ENCODE measurements at regions not wholly inside any gene's neighbourhood (a gene's known extent, or its start where the extent isn't known, plus 50 kb on each side); places are given as distances from the start of the nearest gene placed in this dataset.

GRCh38 chr1:114324662-114324965 lies 170.9 kb upstream of the SYT6 start:
- Histone ChIP-seq H3K36me3 (ENCODE audit: control insufficient read depth in 4 of 4, insufficient read depth in 4 of 4, low read length in 3 of 4) (no peaks in the 10 kb centered on the region), H3K9me3 (ENCODE audit: control extremely low read depth in 1 of 5, control insufficient read depth in 4 of 5, insufficient read depth in 2 of 5, low read depth in 1 of 5, low read length in 4 of 5) (peaks cover 0 to 15% (median 3%) of the 10 kb centered on the region in 5 experiments), H3K4me3 (ENCODE audit: control insufficient read depth in 1 of 7, extremely low read depth in 1 of 7, insufficient read depth in 4 of 7, low read depth in 2 of 7, low read length in 6 of 7) (no peak overlapping the region), H3K27ac (ENCODE audit: insufficient read depth in 1 of 2, low read depth in 1 of 2, low read length in 2 of 2, poor library complexity in 1 of 2, severe bottlenecking in 2 of 2) (no peak overlapping the region), H3K4me1 (ENCODE audit: control extremely low read depth in 1 of 4, control insufficient read depth in 4 of 4, insufficient read depth in 4 of 4, low read length in 3 of 4) (no peaks in the 10 kb centered on the region), H3K27me3 (replicated peaks in 2 of 5; ENCODE audit: control insufficient read depth in 4 of 5, insufficient read depth in 5 of 5, low read length in 4 of 5) (peaks cover 0 to 16% (median 0%) of the 10 kb centered on the region in 5 experiments)
- DNase-seq = no peak
- WGBS (ENCODE audit: insufficient coverage) = 100% methylated on average over 2 of the region's 5 CpGs
- ChIA-PET CTCF (no interaction called here), POLR2A (no interaction called here)

GRCh38 chr1:114323959-114324661 lies 170.4 kb upstream of the SYT6 start:
- peaks cover 0 to 11% (median 0%) of the 10 kb centered on the region in 5 experiments for H3K27me3 ChIP-seq (replicated peaks in 2 of 5; ENCODE audit: control insufficient read depth in 4 of 5, insufficient read depth in 5 of 5, low read length in 4 of 5)
- CTCF ChIA-PET = no interaction called here
- DNase-seq = no peak
- H3K36me3 ChIP-seq (ENCODE audit: control insufficient read depth in 4 of 4, insufficient read depth in 4 of 4, low read length in 3 of 4) = no peaks in the 10 kb centered on the region
- H3K4me3 ChIP-seq (ENCODE audit: control insufficient read depth in 1 of 7, extremely low read depth in 1 of 7, insufficient read depth in 4 of 7, low read depth in 2 of 7, low read length in 6 of 7) = no peak overlapping the region
- no peak overlapping the region for H3K27ac ChIP-seq (ENCODE audit: insufficient read depth in 1 of 2, low read depth in 1 of 2, low read length in 2 of 2, poor library complexity in 1 of 2, severe bottlenecking in 2 of 2)
- 92% methylated on average over 11 of the region's 15 CpGs for WGBS (ENCODE audit: insufficient coverage)
- no peaks in the 10 kb centered on the region for H3K4me1 ChIP-seq (ENCODE audit: control extremely low read depth in 1 of 4, control insufficient read depth in 4 of 4, insufficient read depth in 4 of 4, low read length in 3 of 4)
- peaks cover 0 to 15% (median 3%) of the 10 kb centered on the region in 5 experiments for H3K9me3 ChIP-seq (ENCODE audit: control extremely low read depth in 1 of 5, control insufficient read depth in 4 of 5, insufficient read depth in 2 of 5, low read depth in 1 of 5, low read length in 4 of 5)
- POLR2A ChIA-PET = no interaction called here

GRCh38 chr1:114322734-114323133 lies 169.1 kb upstream of the SYT6 start:
- POLR2A ChIA-PET = no interaction called here
- H3K9me3 ChIP-seq (ENCODE audit: control extremely low read depth in 1 of 5, control insufficient read depth in 4 of 5, insufficient read depth in 2 of 5, low read depth in 1 of 5, low read length in 4 of 5) = peaks cover 0 to 14% (median 3%) of the 10 kb centered on the region in 5 experiments
- no peaks in the 10 kb centered on the region for H3K4me1 ChIP-seq (ENCODE audit: control extremely low read depth in 1 of 4, control insufficient read depth in 4 of 4, insufficient read depth in 4 of 4, low read length in 3 of 4)
- no peak for DNase-seq
- CTCF ChIA-PET = no interaction called here
- no peak overlapping the region for H3K27ac ChIP-seq (ENCODE audit: insufficient read depth in 1 of 2, low read depth in 1 of 2, low read length in 2 of 2, poor library complexity in 1 of 2, severe bottlenecking in 2 of 2)
- no peak overlapping the region for H3K4me3 ChIP-seq (ENCODE audit: control insufficient read depth in 1 of 7, extremely low read depth in 1 of 7, insufficient read depth in 4 of 7, low read depth in 2 of 7, low read length in 6 of 7)
- WGBS (ENCODE audit: insufficient coverage) = 67% methylated on average over 1 of the region's 2 CpGs
- no peaks in the 10 kb centered on the region for H3K36me3 ChIP-seq (ENCODE audit: control insufficient read depth in 4 of 4, insufficient read depth in 4 of 4, low read length in 3 of 4)
- H3K27me3 ChIP-seq (replicated peaks in 2 of 5; ENCODE audit: control insufficient read depth in 4 of 5, insufficient read depth in 5 of 5, low read length in 4 of 5) = peaks cover 0 to 3% (median 0%) of the 10 kb centered on the region in 5 experiments

- no peak overlapping the region for H3K4me3 ChIP-seq (ENCODE audit: control insufficient read depth in 1 of 7, extremely low read depth in 1 of 7, insufficient read depth in 4 of 7, low read depth in 2 of 7, low read length in 6 of 7)
- ChIA-PET CTCF (no interaction called here), POLR2A (no interaction called here)
- no peaks in the 10 kb centered on the region for H3K4me1 ChIP-seq (ENCODE audit: control extremely low read depth in 1 of 4, control insufficient read depth in 4 of 4, insufficient read depth in 4 of 4, low read length in 3 of 4)
- H3K9me3 ChIP-seq (ENCODE audit: control extremely low read depth in 1 of 5, control insufficient read depth in 4 of 5, insufficient read depth in 2 of 5, low read depth in 1 of 5, low read length in 4 of 5) = peaks cover 0 to 10% (median 3%) of the 10 kb centered on the region in 5 experiments
- H3K27me3 ChIP-seq (replicated peaks in 2 of 5; ENCODE audit: control insufficient read depth in 4 of 5, insufficient read depth in 5 of 5, low read length in 4 of 5) = peaks cover 0 to 3% (median 0%) of the 10 kb centered on the region in 5 experiments
- WGBS (ENCODE audit: insufficient coverage) = 94% methylated on average over 3 of the region's 3 CpGs
- no peak overlapping the region for H3K27ac ChIP-seq (ENCODE audit: insufficient read depth in 1 of 2, low read depth in 1 of 2, low read length in 2 of 2, poor library complexity in 1 of 2, severe bottlenecking in 2 of 2)
- H3K36me3 ChIP-seq (ENCODE audit: control insufficient read depth in 4 of 4, insufficient read depth in 4 of 4, low read length in 3 of 4) = no peaks in the 10 kb centered on the region
- DNase-seq = no peak
Measured at GRCh38 chr1:114322207-114322606, 168.5 kb upstream of the SYT6 start.

- no peak overlapping the region for H3K4me3 ChIP-seq (ENCODE audit: control insufficient read depth in 1 of 7, extremely low read depth in 1 of 7, insufficient read depth in 4 of 7, low read depth in 2 of 7, low read length in 6 of 7)
- CTCF ChIA-PET = interaction anchor here (0.9 kb wide), 1 partner anchor 13 kb away, joined by 5 read pairs; no protein-coding TSS in a partner anchor
- POLR2A ChIA-PET = no interaction called here
- peaks cover 0 to 3% (median 0%) of the 10 kb centered on the region in 5 experiments for H3K27me3 ChIP-seq (replicated peaks in 2 of 5; ENCODE audit: control insufficient read depth in 4 of 5, insufficient read depth in 5 of 5, low read length in 4 of 5)
- no peak overlapping the region for H3K27ac ChIP-seq (ENCODE audit: insufficient read depth in 1 of 2, low read depth in 1 of 2, low read length in 2 of 2, poor library complexity in 1 of 2, severe bottlenecking in 2 of 2)
- no peaks in the 10 kb centered on the region for H3K4me1 ChIP-seq (ENCODE audit: control extremely low read depth in 1 of 4, control insufficient read depth in 4 of 4, insufficient read depth in 4 of 4, low read length in 3 of 4)
- no peaks in the 10 kb centered on the region for H3K9me3 ChIP-seq (ENCODE audit: control extremely low read depth in 1 of 5, control insufficient read depth in 4 of 5, insufficient read depth in 2 of 5, low read depth in 1 of 5, low read length in 4 of 5)
- no peak for DNase-seq
- H3K36me3 ChIP-seq (ENCODE audit: control insufficient read depth in 4 of 4, insufficient read depth in 4 of 4, low read length in 3 of 4) = no peaks in the 10 kb centered on the region
Measured at GRCh38 chr1:114320586-114320985, 166.9 kb upstream of the SYT6 start.

GRCh38 chr1:114319418-114319817 lies 165.7 kb upstream of the SYT6 start:
- ChIA-PET CTCF (interaction anchor here (0.6 to 0.9 kb wide), 2 partner anchors 14 to 141 kb away, joined by 3 to 5 read pairs; no protein-coding TSS in a partner anchor), POLR2A (no interaction called here)
- no peak for DNase-seq
- Histone ChIP-seq H3K4me1 (ENCODE audit: control extremely low read depth in 1 of 4, control insufficient read depth in 4 of 4, insufficient read depth in 4 of 4, low read length in 3 of 4) (no peaks in the 10 kb centered on the region), H3K36me3 (ENCODE audit: control insufficient read depth in 4 of 4, insufficient read depth in 4 of 4, low read length in 3 of 4) (no peaks in the 10 kb centered on the region), H3K4me3 (ENCODE audit: control insufficient read depth in 1 of 7, extremely low read depth in 1 of 7, insufficient read depth in 4 of 7, low read depth in 2 of 7, low read length in 6 of 7) (no peak overlapping the region), H3K9me3 (ENCODE audit: control extremely low read depth in 1 of 5, control insufficient read depth in 4 of 5, insufficient read depth in 2 of 5, low read depth in 1 of 5, low read length in 4 of 5) (no peaks in the 10 kb centered on the region), H3K27ac (ENCODE audit: insufficient read depth in 1 of 2, low read depth in 1 of 2, low read length in 2 of 2, poor library complexity in 1 of 2, severe bottlenecking in 2 of 2) (no peak overlapping the region), H3K27me3 (replicated peaks in 2 of 5; ENCODE audit: control insufficient read depth in 4 of 5, insufficient read depth in 5 of 5, low read length in 4 of 5) (peaks cover 0 to 3% (median 0%) of the 10 kb centered on the region in 5 experiments)
- WGBS (ENCODE audit: insufficient coverage) = 100% methylated on average over 2 of the region's 3 CpGs

GRCh38 chr1:114318961-114319360 lies 165.3 kb upstream of the SYT6 start:
- Histone ChIP-seq H3K27me3 (replicated peaks in 2 of 5; ENCODE audit: control insufficient read depth in 4 of 5, insufficient read depth in 5 of 5, low read length in 4 of 5) (peaks cover 0 to 3% (median 0%) of the 10 kb centered on the region in 5 experiments), H3K36me3 (ENCODE audit: control insufficient read depth in 4 of 4, insufficient read depth in 4 of 4, low read length in 3 of 4) (no peaks in the 10 kb centered on the region), H3K4me3 (ENCODE audit: control insufficient read depth in 1 of 7, extremely low read depth in 1 of 7, insufficient read depth in 4 of 7, low read depth in 2 of 7, low read length in 6 of 7) (no peak overlapping the region), H3K9me3 (ENCODE audit: control extremely low read depth in 1 of 5, control insufficient read depth in 4 of 5, insufficient read depth in 2 of 5, low read depth in 1 of 5, low read length in 4 of 5) (no peaks in the 10 kb centered on the region), H3K27ac (ENCODE audit: insufficient read depth in 1 of 2, low read depth in 1 of 2, low read length in 2 of 2, poor library complexity in 1 of 2, severe bottlenecking in 2 of 2) (no peak overlapping the region), H3K4me1 (ENCODE audit: control extremely low read depth in 1 of 4, control insufficient read depth in 4 of 4, insufficient read depth in 4 of 4, low read length in 3 of 4) (no peaks in the 10 kb centered on the region)
- WGBS (ENCODE audit: insufficient coverage) = no CpG with 5 or more reads among the region's 2 CpGs
- POLR2A ChIA-PET = no interaction called here
- CTCF ChIA-PET = interaction anchor here (0.6 kb wide), 1 partner anchor 141 kb away, joined by 3 read pairs; no protein-coding TSS in a partner anchor
- no peak for DNase-seq
